WTC11 (cell line): ENCODE measurements at regions not wholly inside any gene's neighbourhood (a gene's known extent, or its start where the extent isn't known, plus 50 kb on each side); places are given as distances from the start of the nearest gene placed in this dataset.

ENCODE experiments used
- ATAC-seq: fragments of 200-7000 bp; cut with Tn5 transposase; 2 replicates; pipeline ENCODE4 v1.10.0; 2021; ENCODE audit warnings: mild to moderate bottlenecking, moderate library complexity
- CTCF ChIA-PET: fragments of 300-600 bp; sonication (Branson Sonifier 250); formaldehyde crosslinking; loops from one replicate; lab custom pipeline; 2021; ENCODE audit warnings: antibody characterized with exemption; lab: Charles Lee
- POLR2A ChIA-PET: fragments of 350-600 bp; sonication (Branson Sonifier 250); formaldehyde crosslinking; loops from one replicate; lab custom pipeline; 2021; ENCODE audit warnings: antibody characterized with exemption; lab: Charles Lee
- DNase-seq: peaks from one replicate; pipeline ENCODE4 v3.0.0; 2021; ENCODE audit warnings: low spot score
- H3K27ac Mint-ChIP-seq: 2 replicates; pipeline ENCODE4 v1.8.0; 2021; ENCODE audit warnings: mixed read lengths
- H3K27me3 Mint-ChIP-seq: 2 replicates; pipeline ENCODE4 v1.8.0; 2021; ENCODE audit warnings: low read depth, mild to moderate bottlenecking, moderate library complexity, mixed read lengths
- H3K36me3 Mint-ChIP-seq: 2 replicates; pipeline ENCODE4 v1.8.0; 2021; ENCODE audit warnings: mixed read lengths
- H3K4me1 Mint-ChIP-seq: 2 replicates; pipeline ENCODE4 v1.8.0; 2022; ENCODE audit warnings: mixed read lengths
- H3K4me3 Mint-ChIP-seq: 2 replicates; pipeline ENCODE4 v1.8.0; 2021; ENCODE audit warnings: mild to moderate bottlenecking, moderate library complexity, mixed read lengths
- H3K9me3 Mint-ChIP-seq: 2 replicates; pipeline ENCODE4 v1.8.0; 2021; ENCODE audit warnings: mixed read lengths
- CBFB ChIP-seq: sonication (generic); formaldehyde crosslinking; IDR thresholded peaks from 2 replicates; pipeline ENCODE4 v1.8.1; 2022; ENCODE audit warnings: mild to moderate bottlenecking, low read depth, missing genetic modification reagents
- ESRRA ChIP-seq: sonication (generic); formaldehyde crosslinking; IDR thresholded peaks from 2 replicates; pipeline ENCODE4 v1.8.1; 2022; ENCODE audit warnings: mild to moderate bottlenecking, missing genetic modification reagents, borderline replicate concordance
- GTF2I ChIP-seq: fragments of 250-450 bp; sonication (Bioruptor Pico); conservative IDR thresholded peaks from 2 replicates; pipeline ENCODE4 v1.4.0; 2021; ENCODE audit warnings: mild to moderate bottlenecking
- MXD4 ChIP-seq: fragments of 250-450 bp; sonication (Bioruptor Pico); IDR thresholded peaks from 2 replicates; pipeline ENCODE4 v1.8.0; 2021; ENCODE audit warnings: mild to moderate bottlenecking, moderate library complexity, borderline replicate concordance
- SMAD3 ChIP-seq: sonication (generic); formaldehyde crosslinking; IDR thresholded peaks from 2 replicates; pipeline ENCODE4 v1.8.0; 2022; ENCODE audit warnings: missing genetic modification reagents, mild to moderate bottlenecking, borderline replicate concordance
- TCF7 ChIP-seq: sonication (generic); formaldehyde crosslinking; IDR thresholded peaks from 2 replicates; pipeline ENCODE4 v1.8.0; 2022; ENCODE audit warnings: mild to moderate bottlenecking, low read depth, missing genetic modification reagents, moderate library complexity
- ZNF138 ChIP-seq: sonication (generic); formaldehyde crosslinking; conservative IDR thresholded peaks from 2 replicates; pipeline ENCODE4 v1.8.1; 2022; ENCODE audit warnings: mild to moderate bottlenecking, moderate library complexity, missing genetic modification reagents
- ZNF416 ChIP-seq: fragments of 250-450 bp; sonication (Bioruptor Pico); IDR thresholded peaks from 2 replicates; pipeline ENCODE4 v1.9.0; 2021; ENCODE audit warnings: mild to moderate bottlenecking, inconsistent platforms
- TF ChIP-seq, protein P1 (sequence below): fragments of 250-450 bp; sonication (Bioruptor Pico); IDR thresholded peaks from 2 replicates; pipeline ENCODE4 v1.9.0; 2021; ENCODE audit warnings: mild to moderate bottlenecking
- TF ChIP-seq, protein P2 (sequence below): sonication (generic); formaldehyde crosslinking; IDR thresholded peaks from 2 replicates; pipeline ENCODE4 v1.8.1; 2023; ENCODE audit warnings: mild to moderate bottlenecking, missing genetic modification reagents, borderline replicate concordance
- TF ChIP-seq, protein P3 (sequence below): sonication (generic); formaldehyde crosslinking; IDR thresholded peaks from 2 replicates; pipeline ENCODE4 v1.8.0; 2023; ENCODE audit warnings: missing genetic modification reagents
- TF ChIP-seq, protein P4 (sequence below): sonication (generic); formaldehyde crosslinking; IDR thresholded peaks from 2 replicates; pipeline ENCODE4 v1.8.1; 2023; ENCODE audit warnings: mild to moderate bottlenecking, missing genetic modification reagents, moderate library complexity
- TF ChIP-seq, protein P5 (sequence below): sonication (generic); formaldehyde crosslinking; IDR thresholded peaks from 2 replicates; pipeline ENCODE4 v1.8.1; 2022; ENCODE audit warnings: missing genetic modification reagents, borderline replicate concordance
- TF ChIP-seq, protein P6 (sequence below): sonication (generic); formaldehyde crosslinking; IDR thresholded peaks from 2 replicates; pipeline ENCODE4 v1.8.1; 2022; ENCODE audit warnings: low read depth, mild to moderate bottlenecking, moderate library complexity, missing genetic modification reagents, borderline replicate concordance
- TF ChIP-seq, protein P7 (sequence below): sonication (generic); formaldehyde crosslinking; IDR thresholded peaks from 2 replicates; pipeline ENCODE4 v1.8.0; 2022; ENCODE audit warnings: mild to moderate bottlenecking, missing genetic modification reagents

DNA sequence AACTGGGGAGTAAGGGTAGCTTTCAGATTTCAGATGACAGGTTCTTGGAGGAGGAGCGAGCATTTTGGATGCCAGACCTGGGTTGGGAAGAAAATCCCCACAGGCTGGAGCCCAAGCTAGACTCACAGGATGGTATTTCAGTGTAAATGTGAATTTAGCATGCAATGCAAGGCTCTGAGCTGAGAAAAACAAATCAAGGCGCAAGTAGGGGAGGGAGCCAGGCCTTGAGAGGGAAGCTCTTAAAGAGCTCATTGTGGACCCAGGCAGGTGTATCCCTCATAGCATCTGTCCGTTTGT, 386.1 kb downstream of the MATN1 start (continued):
- TF ChIP-seq ZNF416: no peak
- TF ChIP-seq ZNF138: no peak
- TF ChIP-seq, protein P1, sequence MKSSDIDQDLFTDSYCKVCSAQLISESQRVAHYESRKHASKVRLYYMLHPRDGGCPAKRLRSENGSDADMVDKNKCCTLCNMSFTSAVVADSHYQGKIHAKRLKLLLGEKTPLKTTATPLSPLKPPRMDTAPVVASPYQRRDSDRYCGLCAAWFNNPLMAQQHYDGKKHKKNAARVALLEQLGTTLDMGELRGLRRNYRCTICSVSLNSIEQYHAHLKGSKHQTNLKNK: no peak
- no peak for TF ChIP-seq CBFB
- TF ChIP-seq, protein P2, sequence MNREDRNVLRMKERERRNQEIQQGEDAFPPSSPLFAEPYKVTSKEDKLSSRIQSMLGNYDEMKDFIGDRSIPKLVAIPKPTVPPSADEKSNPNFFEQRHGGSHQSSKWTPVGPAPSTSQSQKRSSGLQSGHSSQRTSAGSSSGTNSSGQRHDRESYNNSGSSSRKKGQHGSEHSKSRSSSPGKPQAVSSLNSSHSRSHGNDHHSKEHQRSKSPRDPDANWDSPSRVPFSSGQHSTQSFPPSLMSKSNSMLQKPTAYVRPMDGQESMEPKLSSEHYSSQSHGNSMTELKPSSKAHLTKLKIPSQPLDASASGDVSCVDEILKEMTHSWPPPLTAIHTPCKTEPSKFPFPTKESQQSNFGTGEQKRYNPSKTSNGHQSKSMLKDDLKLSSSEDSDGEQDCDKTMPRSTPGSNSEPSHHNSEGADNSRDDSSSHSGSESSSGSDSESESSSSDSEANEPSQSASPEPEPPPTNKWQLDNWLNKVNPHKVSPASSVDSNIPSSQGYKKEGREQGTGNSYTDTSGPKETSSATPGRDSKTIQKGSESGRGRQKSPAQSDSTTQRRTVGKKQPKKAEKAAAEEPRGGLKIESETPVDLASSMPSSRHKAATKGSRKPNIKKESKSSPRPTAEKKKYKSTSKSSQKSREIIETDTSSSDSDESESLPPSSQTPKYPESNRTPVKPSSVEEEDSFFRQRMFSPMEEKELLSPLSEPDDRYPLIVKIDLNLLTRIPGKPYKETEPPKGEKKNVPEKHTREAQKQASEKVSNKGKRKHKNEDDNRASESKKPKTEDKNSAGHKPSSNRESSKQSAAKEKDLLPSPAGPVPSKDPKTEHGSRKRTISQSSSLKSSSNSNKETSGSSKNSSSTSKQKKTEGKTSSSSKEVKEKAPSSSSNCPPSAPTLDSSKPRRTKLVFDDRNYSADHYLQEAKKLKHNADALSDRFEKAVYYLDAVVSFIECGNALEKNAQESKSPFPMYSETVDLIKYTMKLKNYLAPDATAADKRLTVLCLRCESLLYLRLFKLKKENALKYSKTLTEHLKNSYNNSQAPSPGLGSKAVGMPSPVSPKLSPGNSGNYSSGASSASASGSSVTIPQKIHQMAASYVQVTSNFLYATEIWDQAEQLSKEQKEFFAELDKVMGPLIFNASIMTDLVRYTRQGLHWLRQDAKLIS (CRISPR knock-in tag): no peak
- no peak for TF ChIP-seq TCF7 (CRISPR knock-in tag)

DNA sequence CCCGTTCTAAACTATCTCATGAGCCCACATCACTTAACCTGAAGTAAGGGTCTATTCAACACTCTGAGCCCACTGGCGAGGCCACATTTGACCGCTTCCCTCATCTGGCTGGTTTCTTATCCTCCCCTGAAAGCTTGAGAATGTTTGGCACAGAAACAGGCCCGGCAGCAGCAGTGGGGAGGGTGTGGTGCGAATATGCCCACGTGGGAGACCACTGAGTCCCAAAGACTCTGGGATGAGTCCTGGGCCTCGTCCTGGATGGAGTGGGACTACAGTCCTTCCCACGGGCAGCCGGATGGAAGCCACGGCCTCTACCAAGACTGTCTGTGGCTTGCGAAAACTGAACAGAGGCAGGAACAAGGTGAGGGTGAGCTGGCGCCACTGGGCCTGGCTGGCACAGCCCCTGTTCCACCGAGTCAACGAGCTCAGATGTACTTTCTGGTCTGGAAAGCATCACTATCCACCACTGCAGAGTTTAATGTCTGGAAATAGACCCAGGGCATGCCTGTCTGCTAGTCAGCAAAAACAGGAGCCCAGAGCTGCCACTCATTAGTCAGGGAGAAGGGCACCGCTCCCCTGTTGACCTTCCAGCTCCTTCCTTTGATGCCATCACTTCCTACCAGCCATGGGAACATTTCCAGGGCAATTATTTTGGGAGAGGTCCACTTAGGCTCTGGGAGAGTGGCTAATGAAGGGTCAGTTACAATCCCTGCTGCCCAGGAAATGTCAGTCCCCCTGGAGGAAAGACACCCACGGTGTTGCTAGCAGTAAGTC, 386.6 kb downstream of the MATN1 start:
- Mint-ChIP-seq H3K9me3 (no peaks in the 10 kb centered on the region), H3K36me3 (no peaks in the 10 kb centered on the region), H3K27me3 (no peaks in the 10 kb centered on the region), H3K27ac (no peak overlapping the region), H3K4me1 (no peaks in the 10 kb centered on the region), H3K4me3 (no peak overlapping the region)
- TF ChIP-seq, protein P3, sequence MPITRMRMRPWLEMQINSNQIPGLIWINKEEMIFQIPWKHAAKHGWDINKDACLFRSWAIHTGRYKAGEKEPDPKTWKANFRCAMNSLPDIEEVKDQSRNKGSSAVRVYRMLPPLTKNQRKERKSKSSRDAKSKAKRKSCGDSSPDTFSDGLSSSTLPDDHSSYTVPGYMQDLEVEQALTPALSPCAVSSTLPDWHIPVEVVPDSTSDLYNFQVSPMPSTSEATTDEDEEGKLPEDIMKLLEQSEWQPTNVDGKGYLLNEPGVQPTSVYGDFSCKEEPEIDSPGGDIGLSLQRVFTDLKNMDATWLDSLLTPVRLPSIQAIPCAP (CRISPR knock-in tag): no peak
- TF ChIP-seq MXD4 (no peak), SMAD3 (CRISPR knock-in tag) (no peak), GTF2I (CRISPR knock-in tag) (no peak), ESRRA (CRISPR knock-in tag) (no peak)
- TF ChIP-seq, protein P4, sequence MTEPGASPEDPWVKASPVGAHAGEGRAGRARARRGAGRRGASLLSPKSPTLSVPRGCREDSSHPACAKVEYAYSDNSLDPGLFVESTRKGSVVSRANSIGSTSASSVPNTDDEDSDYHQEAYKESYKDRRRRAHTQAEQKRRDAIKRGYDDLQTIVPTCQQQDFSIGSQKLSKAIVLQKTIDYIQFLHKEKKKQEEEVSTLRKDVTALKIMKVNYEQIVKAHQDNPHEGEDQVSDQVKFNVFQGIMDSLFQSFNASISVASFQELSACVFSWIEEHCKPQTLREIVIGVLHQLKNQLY (CRISPR knock-in tag): no peak
- TF ChIP-seq, protein P5, sequence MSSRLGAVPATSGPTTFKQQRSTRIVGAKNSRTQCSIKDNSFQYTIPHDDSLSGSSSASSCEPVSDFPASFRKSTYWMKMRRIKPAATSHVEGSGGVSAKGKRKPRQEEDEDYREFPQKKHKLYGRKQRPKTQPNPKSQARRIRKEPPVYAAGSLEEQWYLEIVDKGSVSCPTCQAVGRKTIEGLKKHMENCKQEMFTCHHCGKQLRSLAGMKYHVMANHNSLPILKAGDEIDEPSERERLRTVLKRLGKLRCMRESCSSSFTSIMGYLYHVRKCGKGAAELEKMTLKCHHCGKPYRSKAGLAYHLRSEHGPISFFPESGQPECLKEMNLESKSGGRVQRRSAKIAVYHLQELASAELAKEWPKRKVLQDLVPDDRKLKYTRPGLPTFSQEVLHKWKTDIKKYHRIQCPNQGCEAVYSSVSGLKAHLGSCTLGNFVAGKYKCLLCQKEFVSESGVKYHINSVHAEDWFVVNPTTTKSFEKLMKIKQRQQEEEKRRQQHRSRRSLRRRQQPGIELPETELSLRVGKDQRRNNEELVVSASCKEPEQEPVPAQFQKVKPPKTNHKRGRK (CRISPR knock-in tag): no peak
- TF ChIP-seq, protein P6, sequence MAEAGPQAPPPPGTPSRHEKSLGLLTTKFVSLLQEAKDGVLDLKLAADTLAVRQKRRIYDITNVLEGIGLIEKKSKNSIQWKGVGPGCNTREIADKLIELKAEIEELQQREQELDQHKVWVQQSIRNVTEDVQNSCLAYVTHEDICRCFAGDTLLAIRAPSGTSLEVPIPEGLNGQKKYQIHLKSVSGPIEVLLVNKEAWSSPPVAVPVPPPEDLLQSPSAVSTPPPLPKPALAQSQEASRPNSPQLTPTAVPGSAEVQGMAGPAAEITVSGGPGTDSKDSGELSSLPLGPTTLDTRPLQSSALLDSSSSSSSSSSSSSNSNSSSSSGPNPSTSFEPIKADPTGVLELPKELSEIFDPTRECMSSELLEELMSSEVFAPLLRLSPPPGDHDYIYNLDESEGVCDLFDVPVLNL (CRISPR knock-in tag): no peak
- TF ChIP-seq, protein P7, sequence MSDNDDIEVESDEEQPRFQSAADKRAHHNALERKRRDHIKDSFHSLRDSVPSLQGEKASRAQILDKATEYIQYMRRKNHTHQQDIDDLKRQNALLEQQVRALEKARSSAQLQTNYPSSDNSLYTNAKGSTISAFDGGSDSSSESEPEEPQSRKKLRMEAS (CRISPR knock-in tag): no peak
- ChIA-PET POLR2A (interaction anchor here (0.6 kb wide), 1 partner anchor 186 kb away, joined by 3 read pairs; no protein-coding TSS in a partner anchor), CTCF (interaction anchor here (0.8 to 2.5 kb wide), 5 partner anchors 17 to 225 kb away, joined by 3 to 14 read pairs (median 5); no protein-coding TSS in a partner anchor)
- DNase-seq (no peak), ATAC-seq (no peak)
